ENCODE measurements at regions not wholly inside any gene's neighbourhood (a gene's known extent, or its start where the extent isn't known, plus 50 kb on each side); places are given as distances from the start of the nearest gene placed in this dataset.

DNA sequence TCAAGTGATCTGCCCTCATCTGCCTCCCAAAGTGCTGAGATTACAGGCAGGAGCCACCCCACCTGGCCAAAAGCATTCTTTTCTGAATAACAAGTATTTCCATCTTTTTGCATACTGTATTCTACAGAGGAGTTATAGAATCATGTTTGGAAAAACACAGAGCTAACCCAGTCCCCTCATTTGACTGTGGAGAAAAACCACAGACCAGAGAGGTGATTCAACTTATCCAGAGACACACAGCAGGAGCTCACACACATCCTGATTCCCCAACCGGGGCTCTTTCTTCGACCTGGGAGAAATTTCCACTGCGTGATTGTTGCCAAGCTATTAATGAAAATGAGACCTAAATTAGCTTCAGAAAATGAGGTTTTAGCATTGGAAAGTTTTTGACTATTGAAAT is 176.1 kb upstream of the TLE3 start:
- no peak overlapping the region for H3K4me3 ChIP-seq (replicated peaks in 1 of 4; ENCODE audit: control extremely low read depth in 1 of 4, insufficient read depth in 1 of 4, low read depth in 3 of 4, low read length in 4 of 4)
- H4K20me1 ChIP-seq (ENCODE audit: control insufficient read depth, extremely low read depth, insufficient read depth, low read length), result no peaks in the 10 kb centered on the region
- no peak overlapping the region for H3K9ac ChIP-seq (ENCODE audit: insufficient read depth, low read length)
- TF ChIP-seq, protein P1, sequence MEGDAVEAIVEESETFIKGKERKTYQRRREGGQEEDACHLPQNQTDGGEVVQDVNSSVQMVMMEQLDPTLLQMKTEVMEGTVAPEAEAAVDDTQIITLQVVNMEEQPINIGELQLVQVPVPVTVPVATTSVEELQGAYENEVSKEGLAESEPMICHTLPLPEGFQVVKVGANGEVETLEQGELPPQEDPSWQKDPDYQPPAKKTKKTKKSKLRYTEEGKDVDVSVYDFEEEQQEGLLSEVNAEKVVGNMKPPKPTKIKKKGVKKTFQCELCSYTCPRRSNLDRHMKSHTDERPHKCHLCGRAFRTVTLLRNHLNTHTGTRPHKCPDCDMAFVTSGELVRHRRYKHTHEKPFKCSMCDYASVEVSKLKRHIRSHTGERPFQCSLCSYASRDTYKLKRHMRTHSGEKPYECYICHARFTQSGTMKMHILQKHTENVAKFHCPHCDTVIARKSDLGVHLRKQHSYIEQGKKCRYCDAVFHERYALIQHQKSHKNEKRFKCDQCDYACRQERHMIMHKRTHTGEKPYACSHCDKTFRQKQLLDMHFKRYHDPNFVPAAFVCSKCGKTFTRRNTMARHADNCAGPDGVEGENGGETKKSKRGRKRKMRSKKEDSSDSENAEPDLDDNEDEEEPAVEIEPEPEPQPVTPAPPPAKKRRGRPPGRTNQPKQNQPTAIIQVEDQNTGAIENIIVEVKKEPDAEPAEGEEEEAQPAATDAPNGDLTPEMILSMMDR (conservative IDR thresholded peaks at IDR 0.05 in 1 of 2, IDR thresholded peaks at IDR 0.05 in 1 of 2; ENCODE audit: low read depth in 1 of 2, low read length in 2 of 2), result no peak
- no peak for TF ChIP-seq EZH2 (IDR thresholded peaks at IDR 0.05; ENCODE audit: low read length, missing control alignments)
- H3K4me1 ChIP-seq (ENCODE audit: control insufficient read depth, extremely low read depth, insufficient read depth, low read length), result peaks cover 14% of the 10 kb centered on the region
- no peak overlapping the region for H3K4me2 ChIP-seq (ENCODE audit: extremely low read depth, insufficient read depth, low read length)
- H3K9me3 ChIP-seq (ENCODE audit: control insufficient read depth, insufficient read depth, low read depth, low read length), result no peaks in the 10 kb centered on the region
- H2AFZ ChIP-seq (ENCODE audit: low read length), result no peak overlapping the region
- no peak for DNase-seq (ENCODE audit: low read depth in 2 of 2)
- no peaks in the 10 kb centered on the region for H3K36me3 ChIP-seq (ENCODE audit: control insufficient read depth, insufficient read depth, low read length)
- no peaks in the 10 kb centered on the region for H3K79me2 ChIP-seq (ENCODE audit: control insufficient read depth, insufficient read depth, low read length)
- H3K27me3 ChIP-seq (ENCODE audit: control insufficient read depth, insufficient read depth, low read length), result no peaks in the 10 kb centered on the region
- H3K27ac ChIP-seq (ENCODE audit: insufficient read depth, low read length), result no peak overlapping the region

DNA sequence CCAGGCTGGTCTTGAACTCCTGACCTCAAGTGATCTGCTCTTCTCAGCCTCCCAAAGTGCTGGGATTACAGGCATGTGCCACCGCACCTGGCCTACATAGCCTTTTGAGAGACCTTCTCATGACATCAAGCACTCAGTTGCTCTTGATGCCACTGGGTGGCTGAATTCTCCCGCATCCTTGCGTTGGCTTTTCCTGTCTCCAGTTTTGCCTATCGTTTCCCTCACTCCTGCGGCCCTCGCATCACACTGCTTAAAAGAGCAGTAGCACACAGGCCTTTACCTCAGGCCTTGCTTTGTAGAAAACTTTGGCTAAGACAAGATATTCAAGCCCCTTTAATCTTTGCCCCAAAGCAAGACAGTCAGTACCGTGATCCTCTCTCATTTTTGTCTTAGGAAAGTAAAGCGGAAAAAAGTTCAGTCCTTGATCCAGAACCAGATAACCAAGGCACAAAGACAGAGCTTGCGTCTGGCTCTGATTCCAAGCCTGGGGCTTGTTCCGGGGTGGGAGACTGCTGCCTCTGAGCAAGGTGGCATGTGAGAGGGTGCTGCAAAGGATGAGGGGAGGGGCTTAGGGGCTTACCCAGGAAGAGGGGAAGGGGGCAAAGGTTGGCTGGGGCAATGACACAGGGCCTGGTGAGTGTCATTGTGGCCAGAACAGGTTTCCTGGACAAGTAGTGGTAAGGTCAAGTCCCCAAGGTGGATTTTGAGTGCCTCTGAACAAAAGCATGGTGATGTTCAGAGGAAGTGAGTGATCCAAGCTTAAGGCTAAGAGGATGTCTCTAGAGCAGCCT is 175.0 kb upstream of the TLE3 start:
- H3K4me2 ChIP-seq (ENCODE audit: extremely low read depth, insufficient read depth, low read length), result no peak overlapping the region
- TF ChIP-seq, protein P1 (conservative IDR thresholded peaks at IDR 0.05 in 1 of 2, IDR thresholded peaks at IDR 0.05 in 1 of 2; ENCODE audit: low read depth in 1 of 2, low read length in 2 of 2), result no peak
- no peak for TF ChIP-seq EZH2 (IDR thresholded peaks at IDR 0.05; ENCODE audit: low read length, missing control alignments)
- no peak for DNase-seq (ENCODE audit: low read depth in 2 of 2)
- H3K79me2 ChIP-seq (ENCODE audit: control insufficient read depth, insufficient read depth, low read length), result no peaks in the 10 kb centered on the region
- H3K36me3 ChIP-seq (ENCODE audit: control insufficient read depth, insufficient read depth, low read length), result no peaks in the 10 kb centered on the region
- no peaks in the 10 kb centered on the region for H3K9me3 ChIP-seq (ENCODE audit: control insufficient read depth, insufficient read depth, low read depth, low read length)
- H3K4me1 ChIP-seq (ENCODE audit: control insufficient read depth, extremely low read depth, insufficient read depth, low read length), result peaks cover 14% of the 10 kb centered on the region
- H2AFZ ChIP-seq (ENCODE audit: low read length), result no peak overlapping the region
- H4K20me1 ChIP-seq (ENCODE audit: control insufficient read depth, extremely low read depth, insufficient read depth, low read length), result no peaks in the 10 kb centered on the region
- H3K27me3 ChIP-seq (ENCODE audit: control insufficient read depth, insufficient read depth, low read length), result no peaks in the 10 kb centered on the region
- H3K9ac ChIP-seq (ENCODE audit: insufficient read depth, low read length), result no peak overlapping the region
- no peak overlapping the region for H3K4me3 ChIP-seq (replicated peaks in 1 of 4; ENCODE audit: control extremely low read depth in 1 of 4, insufficient read depth in 1 of 4, low read depth in 3 of 4, low read length in 4 of 4)
- no peak overlapping the region for H3K27ac ChIP-seq (ENCODE audit: insufficient read depth, low read length)

- no peaks in the 10 kb centered on the region for H3K36me3 ChIP-seq (ENCODE audit: control insufficient read depth, insufficient read depth, low read length)
- no peak overlapping the region for H3K4me3 ChIP-seq (replicated peaks in 1 of 4; ENCODE audit: control extremely low read depth in 1 of 4, insufficient read depth in 1 of 4, low read depth in 3 of 4, low read length in 4 of 4)
- peaks cover 15% of the 10 kb centered on the region for H3K4me1 ChIP-seq (ENCODE audit: control insufficient read depth, extremely low read depth, insufficient read depth, low read length)
- no peaks in the 10 kb centered on the region for H3K79me2 ChIP-seq (ENCODE audit: control insufficient read depth, insufficient read depth, low read length)
- H3K27ac ChIP-seq (ENCODE audit: insufficient read depth, low read length), result no peak overlapping the region
- no peaks in the 10 kb centered on the region for H4K20me1 ChIP-seq (ENCODE audit: control insufficient read depth, extremely low read depth, insufficient read depth, low read length)
- no peak overlapping the region for H3K9ac ChIP-seq (ENCODE audit: insufficient read depth, low read length)
- H3K9me3 ChIP-seq (ENCODE audit: control insufficient read depth, insufficient read depth, low read depth, low read length), result no peaks in the 10 kb centered on the region
- no peak overlapping the region for H2AFZ ChIP-seq (ENCODE audit: low read length)
- TF ChIP-seq EZH2 (IDR thresholded peaks at IDR 0.05; ENCODE audit: low read length, missing control alignments), result no peak
- TF ChIP-seq, protein P1 (conservative IDR thresholded peaks at IDR 0.05 in 1 of 2, IDR thresholded peaks at IDR 0.05 in 1 of 2; ENCODE audit: low read depth in 1 of 2, low read length in 2 of 2), result no peak
- H3K4me2 ChIP-seq (ENCODE audit: extremely low read depth, insufficient read depth, low read length), result no peak overlapping the region
- DNase-seq (ENCODE audit: low read depth in 2 of 2), result peak; percentile 97 to 98
- H3K27me3 ChIP-seq (ENCODE audit: control insufficient read depth, insufficient read depth, low read length), result no peaks in the 10 kb centered on the region
Observed at GRCh38 chr15:70271422-70272088, 173.8 kb upstream of the TLE3 start.
